ENCODE measurements at regions not wholly inside any gene's neighbourhood (a gene's known extent, or its start where the extent isn't known, plus 50 kb on each side); places are given as distances from the start of the nearest gene placed in this dataset.

- no peak for DNase-seq
Observed at GRCh38 chr10:2296179-2296891, 559.0 kb upstream of the ADARB2 start.

DNA sequence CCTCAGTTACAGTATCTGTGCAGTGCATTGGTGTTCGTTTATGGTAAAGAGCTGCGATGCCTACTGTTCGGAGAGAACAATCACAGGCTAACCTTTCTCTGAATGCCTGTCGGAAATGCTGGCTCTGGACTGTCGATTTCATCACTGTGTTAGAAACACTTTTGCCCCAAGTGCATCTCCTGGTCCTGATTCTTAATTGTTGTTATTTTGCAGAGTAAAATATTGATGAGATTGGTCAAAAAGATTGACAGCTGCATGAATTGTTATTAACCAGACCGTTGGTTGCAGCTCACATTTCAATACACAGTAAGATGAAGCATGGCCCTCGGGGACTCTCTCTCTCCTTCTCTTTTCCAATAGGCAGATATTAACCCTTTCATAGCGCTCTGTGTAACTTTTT is 557.4 kb upstream of the ADARB2 start:
- no peak for DNase-seq

- DNase-seq: no peak
Observed at GRCh38 chr10:2284071-2284470, 546.7 kb upstream of the ADARB2 start.

GRCh38 chr10:2282202-2282601 is 544.9 kb upstream of the ADARB2 start:
- DNase-seq: no peak

GRCh38 chr10:2280713-2281300 is 543.5 kb upstream of the ADARB2 start:
- no peak for DNase-seq

- DNase-seq: no peak
Observed at GRCh38 chr10:2279711-2280110, 542.4 kb upstream of the ADARB2 start.

GRCh38 chr10:2278363-2278762 is 541.0 kb upstream of the ADARB2 start:
- no peak for DNase-seq

GRCh38 chr10:2263561-2263960 is 526.2 kb upstream of the ADARB2 start:
- DNase-seq: no peak

- DNase-seq: no peak
Observed at GRCh38 chr10:2262878-2263277, 525.6 kb upstream of the ADARB2 start.

DNA sequence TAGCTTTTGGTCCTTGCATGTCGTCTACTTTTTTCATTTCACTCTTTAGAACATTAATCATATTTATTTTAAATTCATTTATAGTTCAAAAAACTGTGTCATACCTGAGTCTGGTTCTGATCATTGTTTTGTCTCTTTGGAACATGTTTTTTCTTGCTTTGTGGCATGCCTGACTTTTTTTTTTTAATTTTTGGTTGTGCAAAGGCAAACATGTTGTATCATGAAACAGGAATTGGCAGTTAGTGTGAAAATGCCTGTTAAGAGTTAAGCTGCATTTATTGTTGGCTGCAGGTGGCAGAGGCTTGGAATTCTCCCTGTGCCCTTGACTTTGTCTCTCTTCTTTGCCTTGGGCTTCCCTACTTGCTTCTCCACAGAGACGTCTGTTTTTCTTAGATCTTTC is 525.0 kb upstream of the ADARB2 start:
- DNase-seq: no peak

DNA sequence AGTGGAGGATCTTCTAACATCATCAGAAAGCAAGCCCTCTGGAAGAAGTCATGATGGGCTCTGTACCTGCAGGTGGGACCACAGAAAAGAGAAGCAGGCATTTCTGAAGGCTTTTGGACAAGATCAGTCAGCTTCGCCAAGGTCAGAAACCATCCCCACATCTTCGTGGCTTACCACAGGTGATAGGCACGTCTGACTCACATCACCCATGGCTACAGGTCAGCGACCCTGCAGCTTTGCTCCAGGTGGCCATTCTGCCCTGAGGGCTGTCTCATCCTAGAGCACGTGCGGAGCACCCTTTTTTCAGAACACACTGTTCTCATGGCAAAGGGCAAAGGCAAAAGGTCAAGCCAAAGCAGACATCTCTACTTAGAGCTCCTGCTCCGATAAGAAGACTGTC is 518.9 kb upstream of the ADARB2 start:
- DNase-seq: no peak

GRCh38 chr10:2252096-2252495 is 514.8 kb upstream of the ADARB2 start:
- DNase-seq: no peak

- no peak for DNase-seq
Observed at GRCh38 chr10:2251631-2252030, 514.3 kb upstream of the ADARB2 start.

DNA sequence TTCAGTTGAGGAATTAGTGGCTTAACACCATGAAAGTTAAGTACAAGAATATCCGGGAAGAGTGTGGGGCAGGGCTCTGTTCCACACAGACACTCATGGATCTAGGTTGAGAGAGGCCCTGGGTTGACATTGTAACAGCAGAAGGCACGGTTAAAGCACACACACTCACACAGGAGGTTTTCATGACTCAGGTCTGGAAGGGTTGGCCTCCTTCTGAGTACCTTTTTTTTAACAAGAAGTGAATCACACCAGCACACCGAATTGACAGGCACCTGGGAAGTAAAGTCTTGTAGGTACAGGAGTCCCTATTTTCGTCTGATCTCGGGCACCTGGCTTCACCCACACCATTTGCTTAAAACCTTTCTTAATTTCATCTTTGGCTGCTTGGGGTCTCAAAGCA is 509.4 kb upstream of the ADARB2 start:
- no peak for DNase-seq

- DNase-seq: no peak
Observed at GRCh38 chr10:2245580-2245979, 508.3 kb upstream of the ADARB2 start.

GRCh38 chr10:2244471-2244870 is 507.1 kb upstream of the ADARB2 start:
- DNase-seq: no peak

DNA sequence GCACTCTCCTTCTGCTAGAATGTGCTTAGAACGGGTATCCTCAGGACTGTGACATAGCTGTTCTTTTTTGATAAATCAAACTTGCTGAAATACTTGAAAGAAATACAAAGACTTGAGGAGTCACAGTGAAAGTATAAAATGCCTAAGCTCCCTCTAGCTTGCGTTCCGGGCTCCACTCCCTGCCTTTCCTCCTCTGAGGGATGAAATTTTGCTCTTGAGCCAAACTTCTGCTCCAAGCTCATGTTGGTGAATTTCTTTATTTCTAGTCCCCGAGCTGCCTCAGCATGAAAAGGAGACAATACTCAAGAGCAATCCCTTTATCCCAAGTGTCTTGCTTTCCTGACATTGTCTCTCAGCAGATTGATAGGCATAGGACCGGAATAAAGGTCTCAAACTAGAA is 499.6 kb upstream of the ADARB2 start:
- DNase-seq: no peak

DNA sequence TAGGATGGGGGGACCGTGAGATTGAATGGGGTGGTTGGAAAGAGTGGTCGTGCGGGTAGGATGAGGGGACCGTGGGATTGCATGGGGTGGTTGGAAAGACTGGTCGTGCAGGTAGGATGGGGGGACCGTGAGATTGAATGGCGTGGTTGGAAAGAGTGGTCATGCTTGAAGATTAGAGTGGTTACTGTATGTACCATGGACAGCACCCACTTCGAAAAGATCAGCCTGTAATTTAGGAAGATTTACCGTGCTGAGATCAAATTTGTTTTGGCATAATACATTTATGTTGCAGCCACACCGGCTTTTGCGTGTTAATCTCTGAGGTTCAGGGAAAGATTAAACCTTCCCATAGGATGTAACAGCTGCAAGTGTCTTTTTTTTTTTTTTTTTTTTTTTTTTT is 495.2 kb upstream of the ADARB2 start:
- DNase-seq: no peak

DNA sequence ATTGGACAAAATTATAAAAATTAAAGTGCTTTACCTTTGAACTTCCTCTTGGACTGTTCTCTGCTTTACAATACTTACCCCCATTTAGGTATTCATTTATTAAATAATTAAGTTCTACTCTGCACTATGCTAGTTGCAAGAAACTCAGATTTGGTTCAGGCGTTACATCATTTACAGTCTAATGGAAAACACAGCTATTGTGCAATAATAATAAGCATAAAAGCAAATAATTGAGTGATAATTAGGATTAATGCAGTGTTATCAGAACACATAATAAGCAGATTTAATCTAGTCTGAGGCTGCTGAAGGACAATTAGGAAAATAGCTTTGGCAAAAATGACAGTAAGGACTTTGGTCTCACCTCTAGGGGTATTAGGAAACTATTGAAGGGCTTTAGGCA is 493.2 kb upstream of the ADARB2 start:
- DNase-seq: no peak

GRCh38 chr10:2228320-2228901 is 491.1 kb upstream of the ADARB2 start:
- DNase-seq: no peak

GRCh38 chr10:2225609-2226008 is 488.3 kb upstream of the ADARB2 start:
- DNase-seq: no peak

- no peak for DNase-seq
Observed at GRCh38 chr10:2223548-2224320, 486.4 kb upstream of the ADARB2 start.

DNA sequence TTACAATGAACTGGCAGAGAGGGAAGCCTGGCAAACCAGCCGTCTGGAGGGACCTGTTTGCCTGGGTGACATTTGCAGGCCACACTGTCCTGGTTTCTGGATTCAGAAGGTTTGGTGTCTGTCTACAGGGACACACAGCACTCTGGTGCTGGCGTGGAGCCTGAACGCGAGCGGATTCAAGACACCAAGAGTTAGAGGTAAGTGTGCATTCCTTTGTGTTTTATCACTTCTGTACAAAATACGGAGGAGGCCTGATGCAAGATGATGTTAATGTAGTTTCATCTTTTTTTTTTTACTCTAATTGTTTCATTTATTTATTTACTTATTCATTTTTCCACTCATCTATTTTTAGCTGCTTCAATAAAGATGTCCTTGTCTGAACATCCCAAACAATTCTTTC is 485.3 kb upstream of the ADARB2 start:
- DNase-seq: no peak

- DNase-seq: no peak
Observed at GRCh38 chr10:2214805-2215204, 477.5 kb upstream of the ADARB2 start.

Measured in CD4-positive, alpha-beta T cell treated with Interleukin-10 for 1 hour (primary cell).